ENCODE measurements at regions not wholly inside any gene's neighbourhood (a gene's known extent, or its start where the extent isn't known, plus 50 kb on each side); places are given as distances from the start of the nearest gene placed in this dataset.

- H3K27ac ChIP-seq (ENCODE audit: low read depth, low read length) = no peak overlapping the region; the same call in 1 of the 2 replicates
- peaks cover 18% of the 10 kb centered on the region for H3K4me1 ChIP-seq (ENCODE audit: insufficient read depth, low read length)
- no peaks in the 10 kb centered on the region for H3K36me3 ChIP-seq (ENCODE audit: insufficient read depth, low read length)
- H3K4me3 ChIP-seq (ENCODE audit: low read length) = no peak overlapping the region; the same call in 1 of the 2 replicates
- no peaks in the 10 kb centered on the region for H3K9me3 ChIP-seq (ENCODE audit: insufficient read depth, low read depth, low read length)
- H3K9ac ChIP-seq (ENCODE audit: low read depth, low read length) = no peak overlapping the region
- 71% methylated on average over 5 of the region's 5 CpGs for WGBS
- no peaks in the 10 kb centered on the region for H3K27me3 ChIP-seq (ENCODE audit: insufficient read depth, low read length)
These were observed 250.0 kb downstream of the DSEL start for GRCh38 chr18:67266246-67267237.

- WGBS = 87% methylated on average over 5 of the region's 5 CpGs
- Histone ChIP-seq H3K9ac (ENCODE audit: low read depth, low read length) (no peak overlapping the region), H3K4me1 (ENCODE audit: insufficient read depth, low read length) (peaks cover 17% of the 10 kb centered on the region), H3K4me3 (ENCODE audit: low read length) (no peak overlapping the region), H3K36me3 (ENCODE audit: insufficient read depth, low read length) (no peaks in the 10 kb centered on the region), H3K27ac (ENCODE audit: low read depth, low read length) (no peak overlapping the region), H3K27me3 (ENCODE audit: insufficient read depth, low read length) (no peaks in the 10 kb centered on the region), H3K9me3 (ENCODE audit: insufficient read depth, low read depth, low read length) (no peaks in the 10 kb centered on the region)
These were observed 250.9 kb downstream of the DSEL start for GRCh38 chr18:67265464-67266245.

GRCh38 chr18:67261931-67262552 is 254.5 kb downstream of the DSEL start:
- H3K36me3 ChIP-seq (ENCODE audit: insufficient read depth, low read length) = no peaks in the 10 kb centered on the region
- H3K9me3 ChIP-seq (ENCODE audit: insufficient read depth, low read depth, low read length) = no peaks in the 10 kb centered on the region
- H3K27ac ChIP-seq (ENCODE audit: low read depth, low read length) = no peak overlapping the region
- H3K4me1 ChIP-seq (ENCODE audit: insufficient read depth, low read length) = peaks cover 8% of the 10 kb centered on the region
- no peaks in the 10 kb centered on the region for H3K27me3 ChIP-seq (ENCODE audit: insufficient read depth, low read length)
- no peak overlapping the region for H3K9ac ChIP-seq (ENCODE audit: low read depth, low read length)
- no peak overlapping the region for H3K4me3 ChIP-seq (ENCODE audit: low read length)
- 95% methylated on average over 2 of the region's 3 CpGs for WGBS

GRCh38 chr18:67260841-67261240 is 255.7 kb downstream of the DSEL start:
- no peak overlapping the region for H3K9ac ChIP-seq (ENCODE audit: low read depth, low read length)
- H3K36me3 ChIP-seq (ENCODE audit: insufficient read depth, low read length) = no peaks in the 10 kb centered on the region
- H3K9me3 ChIP-seq (ENCODE audit: insufficient read depth, low read depth, low read length) = no peaks in the 10 kb centered on the region
- no peaks in the 10 kb centered on the region; the same call in 1 of the 2 replicates for H3K4me1 ChIP-seq (ENCODE audit: insufficient read depth, low read length)
- H3K27me3 ChIP-seq (ENCODE audit: insufficient read depth, low read length) = no peaks in the 10 kb centered on the region
- no peak overlapping the region for H3K27ac ChIP-seq (ENCODE audit: low read depth, low read length)
- no peak overlapping the region for H3K4me3 ChIP-seq (ENCODE audit: low read length)
- WGBS = 95% methylated on average over 5 of the region's 5 CpGs

GRCh38 chr18:67250776-67251424 is 265.6 kb downstream of the DSEL start:
- Histone ChIP-seq H3K9me3 (ENCODE audit: insufficient read depth, low read depth, low read length) (no peaks in the 10 kb centered on the region), H3K27ac (ENCODE audit: low read depth, low read length) (no peak overlapping the region), H3K36me3 (ENCODE audit: insufficient read depth, low read length) (no peaks in the 10 kb centered on the region), H3K27me3 (ENCODE audit: insufficient read depth, low read length) (no peaks in the 10 kb centered on the region), H3K9ac (ENCODE audit: low read depth, low read length) (no peak overlapping the region), H3K4me1 (ENCODE audit: insufficient read depth, low read length) (no peaks in the 10 kb centered on the region), H3K4me3 (ENCODE audit: low read length) (no peak overlapping the region)
- WGBS = 93% methylated on average over 9 of the region's 9 CpGs

GRCh38 chr18:67243799-67244587 is 272.5 kb downstream of the DSEL start:
- Histone ChIP-seq H3K27ac (ENCODE audit: low read depth, low read length) (no peak overlapping the region), H3K36me3 (ENCODE audit: insufficient read depth, low read length) (no peaks in the 10 kb centered on the region), H3K9me3 (ENCODE audit: insufficient read depth, low read depth, low read length) (no peaks in the 10 kb centered on the region), H3K4me1 (ENCODE audit: insufficient read depth, low read length) (no peaks in the 10 kb centered on the region), H3K9ac (ENCODE audit: low read depth, low read length) (no peak overlapping the region), H3K4me3 (ENCODE audit: low read length) (no peak overlapping the region), H3K27me3 (ENCODE audit: insufficient read depth, low read length) (no peaks in the 10 kb centered on the region)
- 81% methylated on average over 3 of the region's 3 CpGs for WGBS

- H3K9me3 ChIP-seq (ENCODE audit: insufficient read depth, low read depth, low read length) = no peaks in the 10 kb centered on the region
- no peaks in the 10 kb centered on the region for H3K27me3 ChIP-seq (ENCODE audit: insufficient read depth, low read length)
- no peak overlapping the region for H3K4me3 ChIP-seq (ENCODE audit: low read length)
- H3K9ac ChIP-seq (ENCODE audit: low read depth, low read length) = no peak overlapping the region
- WGBS = 93% methylated on average over 3 of the region's 3 CpGs
- no peaks in the 10 kb centered on the region for H3K4me1 ChIP-seq (ENCODE audit: insufficient read depth, low read length)
- no peak overlapping the region for H3K27ac ChIP-seq (ENCODE audit: low read depth, low read length)
- no peaks in the 10 kb centered on the region for H3K36me3 ChIP-seq (ENCODE audit: insufficient read depth, low read length)
These were observed 274.5 kb downstream of the DSEL start for GRCh38 chr18:67242001-67242400.

- no peaks in the 10 kb centered on the region for H3K36me3 ChIP-seq (ENCODE audit: insufficient read depth, low read length)
- H3K27ac ChIP-seq (ENCODE audit: low read depth, low read length) = no peak overlapping the region
- H3K9me3 ChIP-seq (ENCODE audit: insufficient read depth, low read depth, low read length) = no peaks in the 10 kb centered on the region
- WGBS = 93% methylated on average over 1 of the region's 1 CpG
- H3K4me3 ChIP-seq (ENCODE audit: low read length) = no peak overlapping the region
- H3K27me3 ChIP-seq (ENCODE audit: insufficient read depth, low read length) = no peaks in the 10 kb centered on the region
- no peak overlapping the region for H3K9ac ChIP-seq (ENCODE audit: low read depth, low read length)
- no peaks in the 10 kb centered on the region for H3K4me1 ChIP-seq (ENCODE audit: insufficient read depth, low read length)
These were observed 275.2 kb downstream of the DSEL start for GRCh38 chr18:67241299-67241698.

- 98% methylated on average over 7 of the region's 7 CpGs for WGBS
- H3K4me1 ChIP-seq (ENCODE audit: insufficient read depth, low read length) = no peaks in the 10 kb centered on the region
These were observed 276.7 kb downstream of the DSEL start for GRCh38 chr18:67239826-67240225.

GRCh38 chr18:67232991-67233390 is 283.5 kb downstream of the DSEL start:
- Histone ChIP-seq H3K27ac (ENCODE audit: low read depth, low read length) (peak overlapping the region; percentile 66), H3K4me3 (ENCODE audit: low read length) (no peak overlapping the region)

More at GRCh38 chr18:67239826-67240225, 276.7 kb downstream of the DSEL start:
- H3K9ac ChIP-seq (ENCODE audit: low read depth, low read length) = no peak overlapping the region
- H3K36me3 ChIP-seq (ENCODE audit: insufficient read depth, low read length) = no peaks in the 10 kb centered on the region
- no peaks in the 10 kb centered on the region for H3K9me3 ChIP-seq (ENCODE audit: insufficient read depth, low read depth, low read length)
- no peak overlapping the region for H3K4me3 ChIP-seq (ENCODE audit: low read length)
- no peak overlapping the region for H3K27ac ChIP-seq (ENCODE audit: low read depth, low read length)
- no peaks in the 10 kb centered on the region for H3K27me3 ChIP-seq (ENCODE audit: insufficient read depth, low read length)

More at GRCh38 chr18:67232991-67233390, 283.5 kb downstream of the DSEL start:
- no CpG with 5 or more reads among the region's 1 CpG for WGBS
- H3K9me3 ChIP-seq (ENCODE audit: insufficient read depth, low read depth, low read length) = no peaks in the 10 kb centered on the region
- H3K4me1 ChIP-seq (ENCODE audit: insufficient read depth, low read length) = peaks cover 20% of the 10 kb centered on the region
- no peaks in the 10 kb centered on the region for H3K27me3 ChIP-seq (ENCODE audit: insufficient read depth, low read length)
- no peak overlapping the region for H3K9ac ChIP-seq (ENCODE audit: low read depth, low read length)
- no peaks in the 10 kb centered on the region for H3K36me3 ChIP-seq (ENCODE audit: insufficient read depth, low read length)

Data from HUES64 (cell line).